Spleen (tissue), 11 donors: ENCODE measurements at regions not wholly inside any gene's neighbourhood (a gene's known extent, or its start where the extent isn't known, plus 50 kb on each side); places are given as distances from the start of the nearest gene placed in this dataset.

Source experiments
- DNase-seq: peaks from one replicate; pipeline ENCODE4 v3.0.0-alpha.2; 2020
- H3K27ac ChIP-seq, 8 donors: fragments of 200-600 bp; sonication (generic) in 7 of 8; 1 replicate in 4 of 8; 2 replicates in 4 of 8; pipeline versions ENCODE4 v1.5.0 to v1.8.0; 2016 to 2021; ENCODE audit warnings: inconsistent platforms in 4 of 8, mild to moderate bottlenecking in 4 of 8, moderate library complexity in 1 of 8
- H3K27me3 ChIP-seq, 7 donors: fragments of 200-600 bp; sonication (generic) in 6 of 7; replicated peaks in 1 of 7; 1 replicate in 4 of 7; 2 replicates in 3 of 7; pipeline versions ENCODE4 v1.5.0 to v1.8.0; 2016 to 2021; ENCODE audit warnings: inconsistent platforms in 3 of 7, mild to moderate bottlenecking in 1 of 7
- H3K36me3 ChIP-seq, 6 donors: fragments of 200-600 bp; sonication (generic) in 5 of 6; 1 replicate in 4 of 6; 2 replicates in 2 of 6; pipeline versions ENCODE4 v1.5.0 to v1.8.0; 2016 to 2021; ENCODE audit warnings: inconsistent platforms in 2 of 6
- H3K4me1 ChIP-seq, 6 donors: fragments of 200-600 bp; sonication (generic) in 5 of 6; 1 replicate in 3 of 6; 2 replicates in 3 of 6; pipeline versions ENCODE4 v1.5.0 to v1.8.0; 2016 to 2021; ENCODE audit warnings: inconsistent platforms in 3 of 6
- H3K4me3 ChIP-seq, 8 donors: fragments of 200-600 bp; sonication (generic) in 7 of 8; 1 replicate in 4 of 8; 2 replicates in 4 of 8; pipeline versions ENCODE4 v1.5.0 to v1.8.0; 2016 to 2021; ENCODE audit warnings: inconsistent platforms in 4 of 8, mild to moderate bottlenecking in 4 of 8, moderate library complexity in 2 of 8
- H3K9me3 ChIP-seq, 8 donors: fragments of 200-600 bp; sonication (generic) in 7 of 8; 1 replicate in 4 of 8; 2 replicates in 4 of 8; pipeline versions ENCODE4 v1.5.0 to v1.8.0; 2016 to 2021; ENCODE audit warnings: inconsistent platforms in 4 of 8
- CTCF ChIP-seq, 11 experiments: fragments of 200-600 bp in 7 of 11; fragments of 450-650 bp in 4 of 11; sonication (generic) in 4 of 11; IDR thresholded peaks in 8 of 11; conservative IDR thresholded peaks in 3 of 11; 1 replicate in 7 of 11; 2 replicates in 4 of 11; pipeline versions ENCODE4 v1.4.0 to v1.8.0; 2016 to 2021; ENCODE audit warnings: antibody characterized with exemption in 11 of 11, inconsistent platforms in 4 of 11, mild to moderate bottlenecking in 1 of 11
- POLR2A ChIP-seq, 3 donors: fragments of 450-650 bp; IDR thresholded peaks; one replicate each; pipeline ENCODE4 v1.5.1; 2017; ENCODE audit warnings: antibody characterized with exemption in 3 of 3, mild to moderate bottlenecking in 1 of 3
- POLR2AphosphoS5 ChIP-seq, 3 donors: sonication (generic); formaldehyde crosslinking; IDR thresholded peaks; one replicate each; pipeline ENCODE4 v1.5.1; 2017; ENCODE audit warnings: antibody characterized with exemption in 3 of 3
- WGBS, 5 donors: extraction: QIAGEN DNeasy Blood & Tissue Kit in 3 of 5; methylation state at CpG; one replicate each; pipeline versions ENCODE4 v1.1.5 to v1.1.7; 2013 to 2018; 5-methylcytosine and 5-hydroxymethylcytosine counted together
- intact Hi-C: fragments of 100-400 bp; cut with DNase I; formaldehyde crosslinking; loops from one replicate; pipeline ENCODE4 v1.15.0; 2023; ENCODE audit warnings: low total_unique reads
- donor health status: healthy with polysubstance abuse.
- donor health status: DM: no; HTN: no; CAD: no; lungs with moderate emphysema.
- donor health status: DM: no; HTN: no; CAD: no.
- donor health status: Bipolar disorder and iron deficiency.
- donor health status: healthy.
- donor health status: DM: no; HTN: no; CAD: no.
- donor health status: DM: yes; HTN: yes; CAD: no.

- H3K4me1 ChIP-seq: no peaks in the 10 kb centered on the region
- WGBS, 5 donors: 70 to 100% (median 86%) methylated on average over 1 of the region's 1 CpG
Observed at GRCh38 chrX:15191830-15192229, 78.1 kb downstream of the ASB9 start.

GRCh38 chrX:15188039-15188438 is 81.8 kb downstream of the ASB9 start:
- TF ChIP-seq CTCF (IDR thresholded peaks at IDR 0.05 in 8 of 11, conservative IDR thresholded peaks at IDR 0.05 in 3 of 11): no peak
- no peak for TF ChIP-seq POLR2A (IDR thresholded peaks at IDR 0.05)
- TF ChIP-seq POLR2AphosphoS5 (IDR thresholded peaks at IDR 0.05): no peak
- Histone ChIP-seq H3K9me3 (no peaks in the 10 kb centered on the region), H3K36me3 (no peaks in the 10 kb centered on the region), H3K4me1 (no peaks in the 10 kb centered on the region), H3K4me3 (no peak overlapping the region), H3K27ac (no peak overlapping the region), H3K27me3 (peaks cover 0 to 28% (median 0%) of the 10 kb centered on the region in 7 donors)
- intact Hi-C loops: no loop called here
- 65 to 100% (median 94%) methylated on average over 1 of the region's 1 CpG for WGBS, 5 donors
- no peak for DNase-seq

More at GRCh38 chrX:15191830-15192229, 78.1 kb downstream of the ASB9 start:
- intact Hi-C loops: no loop called here
- Histone ChIP-seq H3K36me3 (no peaks in the 10 kb centered on the region), H3K27me3 (peaks cover 0 to 14% (median 0%) of the 10 kb centered on the region in 7 donors), H3K4me3 (no peak overlapping the region), H3K27ac (no peak overlapping the region), H3K9me3 (no peaks in the 10 kb centered on the region)
- no peak for DNase-seq
- TF ChIP-seq CTCF (IDR thresholded peaks at IDR 0.05 in 8 of 11, conservative IDR thresholded peaks at IDR 0.05 in 3 of 11) (no peak), POLR2A (IDR thresholded peaks at IDR 0.05) (no peak), POLR2AphosphoS5 (IDR thresholded peaks at IDR 0.05) (no peak)

GRCh38 chrX:15177316-15177715 is 92.6 kb downstream of the ASB9 start:
- no peaks in the 10 kb centered on the region for H3K9me3 ChIP-seq
- no peak overlapping the region for H3K27ac ChIP-seq
- no peaks in the 10 kb centered on the region for H3K36me3 ChIP-seq
- WGBS, 5 donors: 64 to 97% (median 85%) methylated on average over 3 of the region's 3 CpGs
- H3K27me3 ChIP-seq: peaks cover 0 to 8% (median 0%) of the 10 kb centered on the region in 7 donors
- no peaks in the 10 kb centered on the region for H3K4me1 ChIP-seq
- intact Hi-C loops: no loop called here
- H3K4me3 ChIP-seq: no peak overlapping the region
- no peak for DNase-seq
- TF ChIP-seq POLR2A (IDR thresholded peaks at IDR 0.05) (no peak), CTCF (IDR thresholded peaks at IDR 0.05 in 8 of 11, conservative IDR thresholded peaks at IDR 0.05 in 3 of 11) (no peak), POLR2AphosphoS5 (IDR thresholded peaks at IDR 0.05) (no peak)

GRCh38 chrX:15173411-15173810 is 96.5 kb downstream of the ASB9 start:
- peaks cover 0 to 17% (median 0%) of the 10 kb centered on the region in 7 donors for H3K27me3 ChIP-seq
- no peaks in the 10 kb centered on the region for H3K9me3 ChIP-seq
- H3K27ac ChIP-seq: no peak overlapping the region
- H3K36me3 ChIP-seq: no peaks in the 10 kb centered on the region
- DNase-seq: no peak
- no peak for TF ChIP-seq CTCF (IDR thresholded peaks at IDR 0.05 in 8 of 11, conservative IDR thresholded peaks at IDR 0.05 in 3 of 11)
- no peak for TF ChIP-seq POLR2AphosphoS5 (IDR thresholded peaks at IDR 0.05)
- TF ChIP-seq POLR2A (IDR thresholded peaks at IDR 0.05): no peak
- no peaks in the 10 kb centered on the region for H3K4me1 ChIP-seq
- WGBS, 5 donors: 67 to 88% (median 85%) methylated on average over 5 of the region's 5 CpGs
- intact Hi-C loops: no loop called here
- H3K4me3 ChIP-seq: no peak overlapping the region
